ENCODE measurements at regions not wholly inside any gene's neighbourhood (a gene's known extent, or its start where the extent isn't known, plus 50 kb on each side); places are given as distances from the start of the nearest gene placed in this dataset.
"Not testable (repeated sequence)": the region's sequence is repeated elsewhere in the genome, so short reads cannot be mapped to it uniquely, and the experiment has no call there.

DNA sequence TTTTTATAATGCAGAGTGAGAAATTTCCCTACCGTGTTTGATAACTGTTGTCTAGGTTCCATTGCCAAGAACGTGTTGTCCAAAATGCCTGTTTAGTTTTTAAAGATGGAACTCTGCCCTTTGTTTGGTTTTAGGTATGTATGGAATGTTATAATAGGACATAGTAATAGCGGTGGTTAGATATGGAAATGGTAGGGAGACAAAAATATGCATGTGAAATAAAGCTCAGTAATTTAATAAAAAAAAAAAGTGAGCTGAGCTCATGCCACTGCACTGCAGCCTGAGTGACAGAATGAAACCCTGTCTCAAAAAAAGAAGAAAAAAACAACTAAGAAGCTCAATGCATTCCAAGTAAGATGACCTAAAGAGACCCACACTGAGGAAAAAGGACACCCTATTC, 72.9 kb downstream of the ZNF783 start:
- no peak overlapping the region for H3K4me3 ChIP-seq (ENCODE audit: low read depth, low read length)
- TF ChIP-seq, protein P1, sequence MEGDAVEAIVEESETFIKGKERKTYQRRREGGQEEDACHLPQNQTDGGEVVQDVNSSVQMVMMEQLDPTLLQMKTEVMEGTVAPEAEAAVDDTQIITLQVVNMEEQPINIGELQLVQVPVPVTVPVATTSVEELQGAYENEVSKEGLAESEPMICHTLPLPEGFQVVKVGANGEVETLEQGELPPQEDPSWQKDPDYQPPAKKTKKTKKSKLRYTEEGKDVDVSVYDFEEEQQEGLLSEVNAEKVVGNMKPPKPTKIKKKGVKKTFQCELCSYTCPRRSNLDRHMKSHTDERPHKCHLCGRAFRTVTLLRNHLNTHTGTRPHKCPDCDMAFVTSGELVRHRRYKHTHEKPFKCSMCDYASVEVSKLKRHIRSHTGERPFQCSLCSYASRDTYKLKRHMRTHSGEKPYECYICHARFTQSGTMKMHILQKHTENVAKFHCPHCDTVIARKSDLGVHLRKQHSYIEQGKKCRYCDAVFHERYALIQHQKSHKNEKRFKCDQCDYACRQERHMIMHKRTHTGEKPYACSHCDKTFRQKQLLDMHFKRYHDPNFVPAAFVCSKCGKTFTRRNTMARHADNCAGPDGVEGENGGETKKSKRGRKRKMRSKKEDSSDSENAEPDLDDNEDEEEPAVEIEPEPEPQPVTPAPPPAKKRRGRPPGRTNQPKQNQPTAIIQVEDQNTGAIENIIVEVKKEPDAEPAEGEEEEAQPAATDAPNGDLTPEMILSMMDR (conservative IDR thresholded peaks at IDR 0.05; ENCODE audit: low read depth, low read length) = no peak
- DNase-seq (ENCODE audit: low read depth) = peak; percentile 44

DNA sequence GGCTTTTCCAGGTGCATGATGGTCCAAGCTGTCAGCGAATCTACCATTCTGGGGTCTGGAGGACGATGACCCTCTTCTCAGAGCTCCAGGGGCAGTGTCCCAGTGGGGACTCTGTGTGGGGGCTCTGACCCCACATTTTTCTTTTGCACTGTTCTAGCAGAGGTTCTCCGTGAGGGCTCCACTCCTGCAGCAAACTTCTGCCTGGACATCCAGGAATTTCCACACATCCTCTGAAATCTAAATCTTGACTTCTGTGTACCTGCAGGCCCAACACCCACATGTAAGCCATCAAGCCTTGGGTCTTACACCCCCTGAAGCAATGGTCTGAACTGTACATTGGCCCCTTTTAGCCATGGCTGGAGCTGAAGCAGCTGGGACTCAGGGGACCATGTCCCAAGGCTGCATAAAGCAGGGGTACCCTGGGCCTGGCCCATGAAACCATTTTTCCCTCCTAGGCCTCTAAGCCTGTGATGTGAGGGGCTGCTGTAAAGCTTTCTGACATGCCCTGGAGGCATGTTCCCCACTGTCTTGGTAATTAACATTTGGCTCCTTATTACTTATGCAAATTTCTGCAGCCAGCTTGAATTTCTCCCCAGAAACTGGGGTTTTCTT, 86.9 kb downstream of the ZNF783 start:
- H3K4me3 ChIP-seq (ENCODE audit: low read depth, low read length) = no peak overlapping the region
- DNase-seq (ENCODE audit: low read depth) = no peak
- TF ChIP-seq, protein P1 (conservative IDR thresholded peaks at IDR 0.05; ENCODE audit: low read depth, low read length) = no peak

- DNase-seq (ENCODE audit: low read depth) = no peak
- H3K4me3 ChIP-seq (ENCODE audit: low read depth, low read length) = no peak overlapping the region
- TF ChIP-seq, protein P1 (conservative IDR thresholded peaks at IDR 0.05; ENCODE audit: low read depth, low read length) = no peak
These were observed 91.9 kb downstream of the ZNF783 start for GRCh38 chr7:149353739-149354504.

GRCh38 chr7:149355035-149355389, 93.0 kb downstream of the ZNF783 start:
- not testable (repeated sequence) for DNase-seq (ENCODE audit: low read depth); H3K4me3 ChIP-seq (ENCODE audit: low read depth, low read length)

DNA sequence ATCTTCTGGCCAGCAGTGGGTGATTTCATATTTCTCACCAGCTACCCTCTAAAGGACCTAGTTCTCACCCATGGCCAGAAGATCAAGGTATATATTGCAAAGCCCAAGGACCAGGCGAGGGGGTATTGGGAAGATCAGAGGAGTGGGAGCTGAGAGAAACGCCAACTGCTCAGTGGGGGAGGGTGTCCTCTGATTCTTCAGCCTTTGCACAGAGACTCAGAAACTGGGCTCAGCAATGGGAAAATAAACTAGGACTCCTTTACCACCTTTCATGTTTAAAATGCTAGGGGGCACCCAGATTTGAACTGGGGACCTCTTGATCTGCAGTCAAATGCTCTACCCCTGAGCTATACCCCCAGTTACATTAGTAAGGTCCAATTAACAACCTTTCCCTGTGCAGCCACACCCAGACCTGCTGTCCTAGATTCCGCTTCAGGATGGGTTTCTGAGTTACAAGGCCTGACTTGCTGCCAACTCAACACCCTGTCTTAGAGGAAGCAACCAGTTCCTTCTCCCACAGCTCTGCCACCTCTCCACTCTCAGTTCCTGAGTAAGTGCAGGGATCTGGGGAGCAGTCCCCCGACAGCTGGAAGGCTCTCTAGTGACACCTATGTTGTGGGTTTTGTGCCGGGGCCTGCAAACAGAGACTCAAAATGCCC, 93.5 kb downstream of the ZNF783 start:
- TF ChIP-seq, protein P1 (conservative IDR thresholded peaks at IDR 0.05; ENCODE audit: low read depth, low read length) = no peak
- no peak for DNase-seq (ENCODE audit: low read depth)

DNA sequence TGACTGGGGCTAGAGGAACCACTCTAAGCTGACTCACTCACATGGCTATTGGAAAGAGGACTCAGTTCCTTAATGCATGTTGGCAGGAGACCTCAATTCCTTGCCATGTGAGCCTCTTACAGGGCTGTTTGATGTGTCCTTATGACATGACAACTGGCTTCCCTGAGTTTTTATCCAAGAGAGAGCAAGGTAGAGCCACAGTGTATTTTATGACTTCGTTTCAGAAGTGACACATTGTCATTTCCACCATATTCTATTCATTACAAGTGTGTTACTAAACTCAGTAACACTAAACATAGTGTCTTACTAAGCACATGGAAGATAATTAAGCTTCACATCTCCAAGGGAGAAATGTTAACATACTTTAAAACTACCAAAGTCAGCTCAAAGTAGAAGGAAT, 98.2 kb downstream of the ZNF777 start:
- TF ChIP-seq, protein P1 (conservative IDR thresholded peaks at IDR 0.05; ENCODE audit: low read depth, low read length) = no peak
- no peak overlapping the region for H3K4me3 ChIP-seq (ENCODE audit: low read depth, low read length)
- DNase-seq (ENCODE audit: low read depth) = no peak

More for the DNA sequence above, 93.5 kb downstream of the ZNF783 start:
- no peak overlapping the region for H3K4me3 ChIP-seq (ENCODE audit: low read depth, low read length)

DNA sequence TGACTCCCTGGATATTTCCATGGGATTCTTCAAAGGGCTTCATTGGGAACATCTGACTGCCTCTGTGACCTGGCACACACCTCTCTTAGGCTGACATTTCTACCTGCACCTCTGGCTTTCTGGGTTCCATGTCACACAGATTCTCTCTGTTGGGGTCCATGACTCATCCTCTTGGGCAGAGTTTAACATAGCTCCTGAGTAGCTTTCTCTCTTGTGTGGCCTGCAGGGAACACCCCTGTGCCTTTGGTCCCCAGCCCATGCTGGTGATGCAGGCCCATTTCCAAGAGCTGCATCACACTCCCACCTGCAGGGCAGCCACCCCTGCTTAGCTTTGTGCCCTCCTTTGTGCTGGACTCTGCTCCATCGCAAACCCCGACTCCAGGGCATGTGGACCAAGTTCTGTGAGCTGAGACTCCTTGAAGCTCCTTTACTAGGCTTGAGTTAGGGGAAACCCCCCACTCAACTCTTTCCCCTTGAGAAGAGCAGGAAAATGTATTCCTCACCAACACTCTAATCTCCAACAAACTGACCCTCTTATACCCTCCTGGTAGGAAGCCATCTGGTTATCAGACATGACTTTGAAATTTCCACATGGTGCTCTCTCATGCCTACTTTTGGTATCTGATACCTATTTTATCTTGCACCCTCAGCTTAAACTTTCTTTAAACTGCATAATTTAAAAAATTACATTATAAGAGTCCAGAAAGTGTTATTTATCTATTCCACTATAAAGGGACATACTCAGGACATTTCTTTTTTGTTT, 93.3 kb downstream of the ZNF777 start:
- DNase-seq (ENCODE audit: low read depth) = no peak
- TF ChIP-seq, protein P1 (conservative IDR thresholded peaks at IDR 0.05; ENCODE audit: low read depth, low read length) = no peak
- H3K4me3 ChIP-seq (ENCODE audit: low read depth, low read length) = no peak overlapping the region
